ENCODE measurements at regions not wholly inside any gene's neighbourhood (a gene's known extent, or its start where the extent isn't known, plus 50 kb on each side); places are given as distances from the start of the nearest gene placed in this dataset.

DNA sequence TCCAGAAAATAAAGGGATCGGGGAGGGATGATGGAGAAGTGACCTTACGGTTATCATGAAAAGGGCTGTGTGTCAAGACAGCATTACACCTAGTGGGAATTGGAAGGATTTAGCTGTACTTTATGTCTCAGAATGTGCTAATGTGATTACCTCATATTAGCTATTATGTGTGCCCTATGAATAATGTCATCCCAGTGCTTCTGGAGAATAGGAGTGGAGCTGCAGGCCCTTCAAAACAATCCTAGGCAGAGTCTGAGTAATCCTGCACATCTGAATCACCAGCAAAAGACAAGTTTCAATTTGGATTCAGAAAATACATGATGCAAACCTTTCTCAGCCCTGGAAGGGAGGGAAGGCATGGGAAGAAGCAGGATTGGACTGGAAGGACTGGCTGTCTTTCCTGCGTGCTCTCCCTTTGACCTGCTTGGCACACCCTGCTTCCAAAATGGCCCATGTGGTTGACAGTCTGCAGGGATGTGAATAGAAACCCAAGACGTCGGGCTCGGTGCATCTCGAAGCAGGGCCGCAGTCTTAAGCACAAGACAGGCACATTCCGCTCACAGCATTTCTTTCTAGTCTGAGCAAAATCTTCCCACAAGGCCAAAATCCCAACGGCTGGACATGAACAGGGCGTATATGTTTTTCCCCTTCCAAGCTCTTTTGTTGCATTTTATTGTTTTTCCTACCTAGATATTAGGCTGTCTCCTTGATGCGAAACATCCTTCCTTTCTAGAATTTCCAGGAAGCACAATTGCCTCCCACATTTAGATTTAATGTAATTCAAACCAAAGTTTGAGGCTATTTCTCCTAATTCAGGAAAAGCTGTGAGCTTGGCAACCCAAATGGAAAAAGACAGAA is 54.3 kb upstream of the TARBP1 start:
- Histone ChIP-seq H3K4me3 (no peak overlapping the region), H3K4me1 (replicated peaks) (peaks cover 54% of the 10 kb centered on the region), H3K27ac (peak overlapping the region; percentile 99 to 100), H3K9me3 (no peaks in the 10 kb centered on the region), H3K27me3 (replicated peaks; ENCODE audit: insufficient read depth) (no peaks in the 10 kb centered on the region), H3K36me3 (no peaks in the 10 kb centered on the region)
- intact Hi-C loops (cut with DNase I): loop anchor here (5.0 to 10.0 kb wide), 3 partner anchors 189 to 452 kb away; no protein-coding TSS in a partner anchor
- WGBS: 44% methylated on average over 12 of the region's 12 CpGs
- no peak for DNase-seq (ENCODE audit: low spot score)
- TF ChIP-seq POLR2A (IDR thresholded peaks at IDR 0.05) (no peak), POLR2AphosphoS5 (IDR thresholded peaks at IDR 0.05) (no peak)
- TF ChIP-seq, protein P1, sequence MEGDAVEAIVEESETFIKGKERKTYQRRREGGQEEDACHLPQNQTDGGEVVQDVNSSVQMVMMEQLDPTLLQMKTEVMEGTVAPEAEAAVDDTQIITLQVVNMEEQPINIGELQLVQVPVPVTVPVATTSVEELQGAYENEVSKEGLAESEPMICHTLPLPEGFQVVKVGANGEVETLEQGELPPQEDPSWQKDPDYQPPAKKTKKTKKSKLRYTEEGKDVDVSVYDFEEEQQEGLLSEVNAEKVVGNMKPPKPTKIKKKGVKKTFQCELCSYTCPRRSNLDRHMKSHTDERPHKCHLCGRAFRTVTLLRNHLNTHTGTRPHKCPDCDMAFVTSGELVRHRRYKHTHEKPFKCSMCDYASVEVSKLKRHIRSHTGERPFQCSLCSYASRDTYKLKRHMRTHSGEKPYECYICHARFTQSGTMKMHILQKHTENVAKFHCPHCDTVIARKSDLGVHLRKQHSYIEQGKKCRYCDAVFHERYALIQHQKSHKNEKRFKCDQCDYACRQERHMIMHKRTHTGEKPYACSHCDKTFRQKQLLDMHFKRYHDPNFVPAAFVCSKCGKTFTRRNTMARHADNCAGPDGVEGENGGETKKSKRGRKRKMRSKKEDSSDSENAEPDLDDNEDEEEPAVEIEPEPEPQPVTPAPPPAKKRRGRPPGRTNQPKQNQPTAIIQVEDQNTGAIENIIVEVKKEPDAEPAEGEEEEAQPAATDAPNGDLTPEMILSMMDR (IDR thresholded peaks at IDR 0.05): no peak

DNA sequence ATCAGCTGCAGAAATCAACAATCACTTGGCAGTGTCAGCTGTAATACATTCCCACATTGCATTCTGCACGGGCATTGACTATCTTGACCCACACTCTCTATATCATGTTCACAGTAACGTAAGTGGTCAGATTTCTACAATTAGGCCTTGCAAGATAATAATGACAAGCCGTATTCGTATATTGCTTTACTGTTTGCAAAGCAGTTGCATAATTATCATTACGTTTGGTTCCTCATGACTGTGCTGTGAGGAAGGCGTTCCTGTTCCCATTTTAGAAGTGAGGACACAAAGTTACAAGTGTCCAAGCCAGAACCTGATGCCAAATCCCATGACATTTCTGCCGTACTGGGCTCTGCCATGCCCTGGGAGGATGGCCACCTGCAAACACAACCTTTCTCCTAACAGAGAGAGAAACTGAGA is 53.5 kb upstream of the TARBP1 start:
- Histone ChIP-seq H3K4me3 (no peak overlapping the region), H3K36me3 (no peaks in the 10 kb centered on the region), H3K4me1 (replicated peaks) (peaks cover 54% of the 10 kb centered on the region), H3K27me3 (replicated peaks; ENCODE audit: insufficient read depth) (no peaks in the 10 kb centered on the region), H3K9me3 (no peaks in the 10 kb centered on the region), H3K27ac (peak overlapping the region; percentile 99 to 100)
- intact Hi-C loops (cut with DNase I): loop anchor here (5.0 to 10.0 kb wide), 3 partner anchors 190 to 452 kb away; no protein-coding TSS in a partner anchor
- 20% methylated on average over 7 of the region's 7 CpGs for WGBS
- peak; percentile 98 for TF ChIP-seq POLR2AphosphoS5 (IDR thresholded peaks at IDR 0.05)
- TF ChIP-seq POLR2A (IDR thresholded peaks at IDR 0.05): no peak
- TF ChIP-seq, protein P1 (IDR thresholded peaks at IDR 0.05): no peak
- DNase-seq (ENCODE audit: low spot score): peak; percentile 85

DNA sequence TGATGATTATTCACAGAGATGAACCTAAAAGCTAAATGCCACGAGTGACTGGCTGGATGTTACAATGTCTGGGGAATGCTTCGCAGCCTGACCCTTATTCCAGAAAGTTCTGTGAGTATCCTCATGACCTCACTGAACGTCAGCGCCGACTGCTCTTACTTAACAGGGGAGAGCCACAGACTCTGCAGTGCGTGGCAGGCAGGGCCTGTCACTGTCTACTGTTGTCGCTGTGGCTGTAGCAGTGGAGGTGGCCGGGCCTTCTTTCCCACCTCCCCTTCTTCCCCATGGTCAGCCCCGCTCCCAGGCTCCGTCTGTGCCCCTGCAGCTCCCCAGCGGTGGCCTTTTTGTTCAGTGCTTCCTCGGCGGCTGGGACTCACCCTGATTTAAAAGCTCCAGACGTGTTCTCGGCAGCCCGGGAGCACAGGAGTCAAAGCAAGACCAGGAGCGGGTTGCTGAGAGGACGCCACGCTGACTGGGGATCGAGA is 52.2 kb upstream of the TARBP1 start:
- no peak for DNase-seq (ENCODE audit: low spot score)
- Histone ChIP-seq H3K4me3 (peak overlapping the region in 1 of 2 donors; percentile 3), H3K9me3 (no peaks in the 10 kb centered on the region), H3K36me3 (no peaks in the 10 kb centered on the region), H3K27ac (peak overlapping the region; percentile 99 to 100), H3K27me3 (replicated peaks; ENCODE audit: insufficient read depth) (no peaks in the 10 kb centered on the region), H3K4me1 (replicated peaks) (peaks cover 45% of the 10 kb centered on the region)
- TF ChIP-seq POLR2A (IDR thresholded peaks at IDR 0.05) (no peak), POLR2AphosphoS5 (IDR thresholded peaks at IDR 0.05) (peak; percentile 10)
- intact Hi-C loops (cut with DNase I): loop anchor here (5.0 to 10.0 kb wide), 3 partner anchors 191 to 454 kb away; no protein-coding TSS in a partner anchor
- WGBS: 28% methylated on average over 20 of the region's 20 CpGs

DNA sequence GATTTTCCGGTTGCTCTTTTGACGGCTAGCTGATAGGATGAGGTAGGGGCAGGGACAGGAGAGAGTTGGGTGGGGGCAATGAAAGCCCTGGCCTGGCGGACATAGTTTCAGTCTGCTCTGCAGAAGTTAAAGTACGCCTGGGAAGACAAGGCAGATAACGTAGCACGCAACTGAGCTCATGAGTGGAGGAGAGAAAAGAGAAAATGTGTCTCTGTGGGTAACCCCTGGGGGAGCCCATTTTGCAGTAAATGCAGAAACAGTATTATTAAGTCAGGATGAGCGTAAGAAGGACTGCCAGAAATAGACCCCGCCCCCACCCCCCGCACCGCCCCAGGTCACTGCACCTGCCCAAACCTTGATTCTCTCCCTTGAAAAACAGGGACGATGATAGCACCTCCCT is 51.7 kb upstream of the TARBP1 start:
- no peaks in the 10 kb centered on the region for H3K9me3 ChIP-seq
- 72% methylated on average over 11 of the region's 11 CpGs for WGBS
- intact Hi-C loops (cut with DNase I): loop anchor here (5.0 to 10.0 kb wide), 3 partner anchors 192 to 454 kb away; no protein-coding TSS in a partner anchor
- DNase-seq (ENCODE audit: low spot score): no peak
- peak overlapping the region; percentile 99 to 100 for H3K27ac ChIP-seq
- no peaks in the 10 kb centered on the region for H3K27me3 ChIP-seq (replicated peaks; ENCODE audit: insufficient read depth)
- H3K4me1 ChIP-seq (replicated peaks): peaks cover 40% of the 10 kb centered on the region
- no peak overlapping the region for H3K4me3 ChIP-seq
- TF ChIP-seq, protein P1 (IDR thresholded peaks at IDR 0.05): no peak
- no peak for TF ChIP-seq POLR2AphosphoS5 (IDR thresholded peaks at IDR 0.05)
- TF ChIP-seq POLR2A (IDR thresholded peaks at IDR 0.05): no peak
- no peaks in the 10 kb centered on the region for H3K36me3 ChIP-seq

DNA sequence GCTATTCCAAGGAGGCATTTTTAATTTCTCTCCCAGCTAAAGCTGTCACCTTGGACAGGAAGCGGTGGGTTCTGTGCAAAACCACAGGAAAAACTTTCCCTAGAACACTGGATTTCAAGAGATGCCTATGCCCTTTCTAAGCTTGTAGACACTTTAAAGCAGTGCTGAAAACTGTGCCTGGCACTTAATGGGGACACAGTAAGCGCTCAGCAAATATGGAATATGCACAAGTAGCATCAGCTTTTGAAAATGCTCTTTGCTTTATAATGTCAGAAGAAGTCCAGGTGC is 50.9 kb upstream of the TARBP1 start:
- H3K4me1 ChIP-seq (replicated peaks): peaks cover 33% of the 10 kb centered on the region
- intact Hi-C loops (cut with DNase I): loop anchor here (5.0 to 10.0 kb wide), 3 partner anchors 192 to 455 kb away; no protein-coding TSS in a partner anchor
- no peaks in the 10 kb centered on the region for H3K9me3 ChIP-seq
- H3K36me3 ChIP-seq: no peaks in the 10 kb centered on the region
- TF ChIP-seq POLR2A (IDR thresholded peaks at IDR 0.05): no peak
- TF ChIP-seq, protein P1 (IDR thresholded peaks at IDR 0.05): no peak
- no peak for TF ChIP-seq POLR2AphosphoS5 (IDR thresholded peaks at IDR 0.05)
- 89% methylated on average over 2 of the region's 2 CpGs for WGBS
- no peak overlapping the region for H3K4me3 ChIP-seq
- no peaks in the 10 kb centered on the region for H3K27me3 ChIP-seq (replicated peaks; ENCODE audit: insufficient read depth)
- no peak for DNase-seq (ENCODE audit: low spot score)
- H3K27ac ChIP-seq: peak overlapping the region; percentile 99 to 100

Data from prostate gland (tissue), 2 donors.